GM21423 (cell line): ENCODE measurements at regions not wholly inside any gene's neighbourhood (a gene's known extent, or its start where the extent isn't known, plus 50 kb on each side); places are given as distances from the start of the nearest gene placed in this dataset.

Experiments used
- ATAC-seq: cut with Tn5 transposase; IDR thresholded peaks from one replicate; pipeline ENCODE4 v1.9.1; 2021; ENCODE audit warnings: mild to moderate bottlenecking, moderate library complexity; ENCODE audit not compliant: unreplicated experiment

GRCh38 chr12:114901316-114901715 is 217.3 kb upstream of the TBX3 start:
- no peak for ATAC-seq

- no peak for ATAC-seq
Measured at GRCh38 chr12:114898159-114898558, 214.2 kb upstream of the TBX3 start.

GRCh38 chr12:114895827-114896226 is 211.9 kb upstream of the TBX3 start:
- ATAC-seq = no peak

- ATAC-seq = no peak
Measured at GRCh38 chr12:114895081-114895480, 211.1 kb upstream of the TBX3 start.

- ATAC-seq = no peak
Measured at GRCh38 chr12:114894076-114894475, 210.1 kb upstream of the TBX3 start.

GRCh38 chr12:114888928-114889584 is 205.1 kb upstream of the TBX3 start:
- ATAC-seq = no peak

GRCh38 chr12:114888448-114888847 is 204.5 kb upstream of the TBX3 start:
- no peak for ATAC-seq

- ATAC-seq = no peak
Measured at GRCh38 chr12:114885501-114885900, 201.5 kb upstream of the TBX3 start.

- no peak for ATAC-seq
Measured at GRCh38 chr12:114884575-114884974, 200.6 kb upstream of the TBX3 start.

- no peak for ATAC-seq
Measured at GRCh38 chr12:114882083-114882482, 198.1 kb upstream of the TBX3 start.

- ATAC-seq = no peak
Measured at GRCh38 chr12:114879354-114879753, 195.4 kb upstream of the TBX3 start.

GRCh38 chr12:114878781-114879180 is 194.8 kb upstream of the TBX3 start:
- no peak for ATAC-seq

- no peak for ATAC-seq
Measured at GRCh38 chr12:114876968-114877680, 193.1 kb upstream of the TBX3 start.

- no peak for ATAC-seq
Measured at GRCh38 chr12:114875313-114875712, 191.3 kb upstream of the TBX3 start.

- ATAC-seq = no peak
Measured at GRCh38 chr12:114873656-114874055, 189.7 kb upstream of the TBX3 start.

GRCh38 chr12:114868995-114869834 is 185.2 kb upstream of the TBX3 start:
- no peak for ATAC-seq

GRCh38 chr12:114866331-114866730 is 182.4 kb upstream of the TBX3 start:
- ATAC-seq = no peak

- no peak for ATAC-seq
Measured at GRCh38 chr12:114864837-114865551, 181.0 kb upstream of the TBX3 start.

GRCh38 chr12:114863911-114864310 is 179.9 kb upstream of the TBX3 start:
- ATAC-seq = no peak

- ATAC-seq = no peak
Measured at GRCh38 chr12:114860969-114861368, 177.0 kb upstream of the TBX3 start.
